D721Med (cell line): ENCODE measurements at regions not wholly inside any gene's neighbourhood (a gene's known extent, or its start where the extent isn't known, plus 50 kb on each side); places are given as distances from the start of the nearest gene placed in this dataset.

Experiments
- DNase-seq: peaks from one replicate; pipeline ENCODE4 v3.0.0; 2011; ENCODE audit warnings: low spot score; ENCODE audit not compliant: insufficient read length
- FAIRE-seq: peaks from 2 replicates; lab custom pipeline; 2011; peaks lifted over from hg19 to GRCh38; lab: Jason Lieb, UNC
- CTCF ChIP-seq: IDR thresholded peaks from 2 replicates; pipeline ENCODE4 v1.5.1; 2012; ENCODE audit warnings: mild to moderate bottlenecking, control low read depth; ENCODE audit not compliant: insufficient read depth; ENCODE audit errors: missing control alignments

- TF ChIP-seq CTCF: no peak
- DNase-seq (no peak), FAIRE-seq (no peak)
Observed at GRCh38 chr12:67034110-67034879, 234.9 kb upstream of the CAND1 start.

GRCh38 chr12:67035121-67035520, 234.0 kb upstream of the CAND1 start:
- FAIRE-seq: no peak
- TF ChIP-seq CTCF: no peak
- no peak for DNase-seq

- FAIRE-seq (peak; percentile 80), DNase-seq (no peak)
- no peak for TF ChIP-seq CTCF
Observed at GRCh38 chr12:67038486-67038885, 230.7 kb upstream of the CAND1 start.

- TF ChIP-seq CTCF: no peak
- DNase-seq (no peak), FAIRE-seq (no peak)
Observed at GRCh38 chr12:67039995-67040860, 228.9 kb upstream of the CAND1 start.

- FAIRE-seq: no peak
- DNase-seq: no peak
- TF ChIP-seq CTCF: no peak
Observed at GRCh38 chr12:67040861-67041137, 228.4 kb upstream of the CAND1 start.

- FAIRE-seq (peak; percentile 92), DNase-seq (no peak)
- TF ChIP-seq CTCF: no peak
Observed at GRCh38 chr12:67042697-67043131, 226.4 kb upstream of the CAND1 start.

GRCh38 chr12:67043771-67044170, 225.4 kb upstream of the CAND1 start:
- DNase-seq (no peak), FAIRE-seq (no peak)
- no peak for TF ChIP-seq CTCF
